CD4-positive, alpha-beta T cell (primary cell): ENCODE measurements at regions not wholly inside any gene's neighbourhood (a gene's known extent, or its start where the extent isn't known, plus 50 kb on each side); places are given as distances from the start of the nearest gene placed in this dataset.

Experiments
- ATAC-seq: fragments of 200-7000 bp; cut with Tn5 transposase; one replicate; pipeline ENCODE4 v1.10.0; 2022; ENCODE audit warnings: mild to moderate bottlenecking; ENCODE audit not compliant: poor library complexity
- CTCF ChIA-PET: fragments of 350-600 bp; sonication (Branson Sonifier 250); formaldehyde crosslinking; loops from one replicate; lab custom pipeline; 2021; ENCODE audit warnings: antibody characterized with exemption, inconsistent platforms; lab: Charles Lee
- POLR2A ChIA-PET: fragments of 350-600 bp; sonication (Branson Sonifier 250); formaldehyde crosslinking; loops from one replicate; lab custom pipeline; 2021; ENCODE audit warnings: antibody characterized with exemption, inconsistent platforms; lab: Charles Lee
- DNase-seq, 14 experiments: peaks; one replicate each; pipeline ENCODE4 v3.0.0-alpha.2; 2013 to 2020; ENCODE audit warnings: mixed read lengths in 2 of 14
- H3K27ac ChIP-seq, 2 donors: one replicate each; pipeline versions ENCODE4 v1.5.1 to v1.7.0; 2013; ENCODE audit warnings: low read length in 2 of 2, low read depth in 1 of 2, mild to moderate bottlenecking in 1 of 2
- H3K27me3 ChIP-seq, 2 experiments: 1 replicate in 1 of 2; 2 replicates in 1 of 2; pipeline versions ENCODE4 v1.6.1 to v1.7.0; 2013; ENCODE audit warnings: low read length in 2 of 2, control low read depth in 1 of 2, mild to moderate bottlenecking in 1 of 2, moderate library complexity in 1 of 2; ENCODE audit not compliant: insufficient read depth in 2 of 2, control insufficient read depth in 1 of 2
- H3K36me3 ChIP-seq: one replicate; pipeline ENCODE4 v1.6.1; 2013; ENCODE audit warnings: low read length, control low read depth; ENCODE audit not compliant: insufficient read depth
- H3K4me1 ChIP-seq: one replicate; pipeline ENCODE4 v1.6.1; 2013; ENCODE audit warnings: low read length, control low read depth; ENCODE audit not compliant: insufficient read depth
- H3K4me3 ChIP-seq: one replicate; pipeline ENCODE4 v1.5.1; 2013; ENCODE audit warnings: mild to moderate bottlenecking, low read length, moderate library complexity
- H3K9me3 ChIP-seq, 2 experiments: 1 replicate in 1 of 2; 2 replicates in 1 of 2; pipeline versions ENCODE4 v1.6.1 to v1.7.0; 2013; ENCODE audit warnings: low read length in 2 of 2, mild to moderate bottlenecking in 2 of 2, control low read depth in 1 of 2, moderate library complexity in 1 of 2; ENCODE audit not compliant: control insufficient read depth in 1 of 2, insufficient read depth in 1 of 2
- H3K27ac Mint-ChIP-seq: one replicate; pipeline ENCODE4 v1.8.0; 2020; ENCODE audit warnings: mixed read lengths
- H3K27me3 Mint-ChIP-seq: one replicate; pipeline ENCODE4 v1.8.0; 2021; ENCODE audit warnings: mixed read lengths
- H3K36me3 Mint-ChIP-seq: one replicate; pipeline ENCODE4 v1.8.0; 2021; ENCODE audit warnings: low read depth, mixed read lengths
- H3K4me1 Mint-ChIP-seq: one replicate; pipeline ENCODE4 v1.8.0; 2021; ENCODE audit warnings: low read depth, mixed read lengths
- H3K4me3 Mint-ChIP-seq: one replicate; pipeline ENCODE4 v1.8.0; 2020; ENCODE audit warnings: mild to moderate bottlenecking, mixed read lengths
- H3K9me3 Mint-ChIP-seq: one replicate; pipeline ENCODE4 v1.8.0; 2020; ENCODE audit warnings: mixed read lengths
- CTCF ChIP-seq: fragments of 200-600 bp; IDR thresholded peaks from one replicate; pipeline ENCODE4 v1.8.0; 2022; ENCODE audit warnings: antibody characterized with exemption, mild to moderate bottlenecking
- intact Hi-C, 2 experiments: fragments of 100-400 bp; cut with DNase I in 1 of 2; cut with micrococcal nuclease in 1 of 2; formaldehyde crosslinking; loops; one replicate each; pipeline versions ENCODE4 v1.15.1 to v1.9.0; 2023 to 2025; cut with DNase I, micrococcal nuclease

- ATAC-seq (no peak), DNase-seq (no peak)
- Mint-ChIP-seq H3K27me3 (no peaks in the 10 kb centered on the region), H3K36me3 (no peaks in the 10 kb centered on the region), H3K27ac (no peak overlapping the region), H3K4me3 (no peak overlapping the region), H3K4me1 (no peaks in the 10 kb centered on the region), H3K9me3 (no peaks in the 10 kb centered on the region)
- intact Hi-C loops = loop anchor here in 1 of 2 experiments (5.0 kb wide), 1 partner anchor 54 kb away; no protein-coding TSS in a partner anchor
- TF ChIP-seq CTCF = no peak
- POLR2A ChIA-PET = interaction anchor here (0.9 kb wide), 1 partner anchor 20 kb away, joined by 6 read pairs; no protein-coding TSS in a partner anchor
- Histone ChIP-seq H3K4me1 (no peaks in the 10 kb centered on the region), H3K27ac (no peak overlapping the region), H3K27me3 (no peaks in the 10 kb centered on the region), H3K36me3 (no peaks in the 10 kb centered on the region), H3K9me3 (no peaks in the 10 kb centered on the region), H3K4me3 (no peak overlapping the region)
- CTCF ChIA-PET = no interaction called here
Measured at GRCh38 chr6:137781639-137782038, 85.4 kb upstream of the TNFAIP3 start.

GRCh38 chr6:137782166-137783039, 84.7 kb upstream of the TNFAIP3 start:
- Mint-ChIP-seq H3K4me1 (no peaks in the 10 kb centered on the region), H3K27ac (no peak overlapping the region), H3K27me3 (no peaks in the 10 kb centered on the region), H3K36me3 (no peaks in the 10 kb centered on the region), H3K4me3 (no peak overlapping the region), H3K9me3 (no peaks in the 10 kb centered on the region)
- ATAC-seq (no peak), DNase-seq (no peak)
- Histone ChIP-seq H3K36me3 (no peaks in the 10 kb centered on the region), H3K27ac (no peak overlapping the region), H3K9me3 (no peaks in the 10 kb centered on the region), H3K27me3 (no peaks in the 10 kb centered on the region), H3K4me1 (no peaks in the 10 kb centered on the region), H3K4me3 (no peak overlapping the region)
- intact Hi-C loops = loop anchor here in 1 of 2 experiments (5.0 kb wide), 1 partner anchor 55 kb away; no protein-coding TSS in a partner anchor
- no peak for TF ChIP-seq CTCF
- ChIA-PET CTCF (interaction anchor here (1.3 kb wide), 1 partner anchor 74 kb away, joined by 3 read pairs; no protein-coding TSS in a partner anchor), POLR2A (interaction anchor here (0.6 to 0.9 kb wide), 3 partner anchors 9 to 176 kb away, joined by 3 to 6 read pairs (median 3); no protein-coding TSS in a partner anchor)

- Histone ChIP-seq H3K4me1 (no peaks in the 10 kb centered on the region), H3K27ac (no peak overlapping the region), H3K36me3 (no peaks in the 10 kb centered on the region), H3K4me3 (no peak overlapping the region), H3K27me3 (no peaks in the 10 kb centered on the region), H3K9me3 (no peaks in the 10 kb centered on the region)
- no peaks in the 10 kb centered on the region for H3K27me3 Mint-ChIP-seq
- H3K4me3 Mint-ChIP-seq = no peak overlapping the region
- CTCF ChIA-PET = interaction anchor here (1.3 kb wide), 1 partner anchor 76 kb away, joined by 3 read pairs; no protein-coding TSS in a partner anchor
- H3K27ac Mint-ChIP-seq = no peak overlapping the region
- no peaks in the 10 kb centered on the region for H3K9me3 Mint-ChIP-seq
- DNase-seq (no peak), ATAC-seq (no peak)
- no peaks in the 10 kb centered on the region for H3K36me3 Mint-ChIP-seq
- H3K4me1 Mint-ChIP-seq = no peaks in the 10 kb centered on the region
- POLR2A ChIA-PET = no interaction called here
- no peak for TF ChIP-seq CTCF
- intact Hi-C loops = loop anchor here in 1 of 2 experiments (5.0 kb wide), 1 partner anchor 56 kb away; no protein-coding TSS in a partner anchor
Measured at GRCh38 chr6:137783710-137784109, 83.3 kb upstream of the TNFAIP3 start.
